ENCODE measurements at regions not wholly inside any gene's neighbourhood (a gene's known extent, or its start where the extent isn't known, plus 50 kb on each side); places are given as distances from the start of the nearest gene placed in this dataset.

GRCh38 chr10:28858646-28859045 lies 181.3 kb downstream of the BAMBI start:
- TF ChIP-seq POLR2A (IDR thresholded peaks at IDR 0.05) (no peak), CTCF (IDR thresholded peaks at IDR 0.05) (no peak)

All from heart left ventricle (tissue), 13 donors.